H9 (cell line): ENCODE measurements at regions not wholly inside any gene's neighbourhood (a gene's known extent, or its start where the extent isn't known, plus 50 kb on each side); places are given as distances from the start of the nearest gene placed in this dataset.

Experiments
- DNase-seq: peaks from one replicate; pipeline ENCODE4 v3.0.0-alpha.2; 2017
- H2AFZ ChIP-seq: one replicate; pipeline ENCODE4 v1.6.1; 2013; ENCODE audit warnings: mild to moderate bottlenecking, low read length, control low read depth, moderate library complexity
- H2AK5ac ChIP-seq: 2 replicates; pipeline ENCODE4 v1.6.1; 2013; ENCODE audit warnings: low read length, control low read depth, mixed read lengths; ENCODE audit not compliant: insufficient read length
- H2BK120ac ChIP-seq: one replicate; pipeline ENCODE4 v1.6.1; 2013; ENCODE audit warnings: low read depth, mild to moderate bottlenecking, low read length, control low read depth, inconsistent platforms; ENCODE audit not compliant: poor library complexity, severe bottlenecking
- H2BK12ac ChIP-seq: 2 replicates; pipeline ENCODE4 v1.6.1; 2013; ENCODE audit warnings: low read length, control low read depth, mixed read lengths, low read depth; ENCODE audit not compliant: insufficient read length
- H2BK15ac ChIP-seq: 2 replicates; pipeline ENCODE4 v1.6.1; 2013; ENCODE audit warnings: low read depth, low read length, control low read depth
- H2BK20ac ChIP-seq: one replicate; pipeline ENCODE4 v1.6.1; 2013; ENCODE audit warnings: low read depth, mild to moderate bottlenecking, low read length, control low read depth, inconsistent platforms; ENCODE audit not compliant: poor library complexity, severe bottlenecking
- H2BK5ac ChIP-seq: 2 replicates; pipeline ENCODE4 v1.6.1; 2013; ENCODE audit warnings: low read length, control low read depth, mixed read lengths; ENCODE audit not compliant: insufficient read length
- H3K14ac ChIP-seq: 2 replicates; pipeline ENCODE4 v1.6.1; 2013; ENCODE audit warnings: low read length, control low read depth; ENCODE audit not compliant: insufficient read depth
- H3K18ac ChIP-seq: 2 replicates; pipeline ENCODE4 v1.6.1; 2013; ENCODE audit warnings: low read depth, mild to moderate bottlenecking, mixed read lengths, low read length, control low read depth; ENCODE audit not compliant: insufficient read length
- H3K23ac ChIP-seq: 2 replicates; pipeline ENCODE4 v1.6.1; 2013; ENCODE audit warnings: low read length, control low read depth, mixed read lengths, low read depth; ENCODE audit not compliant: insufficient read length
- H3K23me2 ChIP-seq: 2 replicates; pipeline ENCODE4 v1.6.1; 2013; ENCODE audit warnings: low read depth, mild to moderate bottlenecking, mixed read lengths, low read length, control low read depth; ENCODE audit not compliant: insufficient read length, poor library complexity, severe bottlenecking
- H3K27ac ChIP-seq: 2 replicates; pipeline ENCODE4 v1.5.1; 2013; ENCODE audit warnings: low read length, control low read depth, mixed read lengths, low read depth; ENCODE audit not compliant: insufficient read length
- H3K27me3 ChIP-seq: 2 replicates; pipeline ENCODE4 v1.6.1; 2013; ENCODE audit warnings: low read length, control low read depth, inconsistent platforms; ENCODE audit not compliant: insufficient read depth
- H3K4ac ChIP-seq: 2 replicates; pipeline ENCODE4 v1.6.1; 2013; ENCODE audit warnings: low read depth, mild to moderate bottlenecking, control low read depth, inconsistent platforms, low read length, moderate library complexity
- H3K4me1 ChIP-seq: 2 replicates; pipeline ENCODE4 v1.6.1; 2013; ENCODE audit warnings: low read length, control low read depth, inconsistent platforms; ENCODE audit not compliant: insufficient read depth
- H3K4me2 ChIP-seq: 2 replicates; pipeline ENCODE4 v1.6.1; 2013; ENCODE audit warnings: low read length, control low read depth, mixed read lengths; ENCODE audit not compliant: insufficient read length, insufficient read depth
- H3K56ac ChIP-seq: 2 replicates; pipeline ENCODE4 v1.6.1; 2013; ENCODE audit warnings: low read depth, mild to moderate bottlenecking, mixed read lengths, low read length, control low read depth; ENCODE audit not compliant: insufficient read length
- H3K79me1 ChIP-seq: 2 replicates; pipeline ENCODE4 v1.6.1; 2013; ENCODE audit warnings: low read depth, mild to moderate bottlenecking, moderate library complexity, low read length, control low read depth, inconsistent platforms; ENCODE audit not compliant: insufficient read depth, poor library complexity, severe bottlenecking
- H3K79me2 ChIP-seq: 2 replicates; pipeline ENCODE4 v1.6.1; 2013; ENCODE audit warnings: low read length, control low read depth, inconsistent platforms; ENCODE audit not compliant: insufficient read depth
- H3K9ac ChIP-seq: 2 replicates; pipeline ENCODE4 v1.6.1; 2013; ENCODE audit warnings: low read length, control low read depth, mixed read lengths; ENCODE audit not compliant: insufficient read length; ENCODE audit errors: extremely low read depth
- H3K9me3 ChIP-seq: one replicate; pipeline ENCODE4 v1.6.1; 2013; ENCODE audit warnings: low read depth, low read length, inconsistent platforms; ENCODE audit not compliant: control insufficient read depth
- H3T11ph ChIP-seq: one replicate; pipeline ENCODE4 v1.6.1; 2013; ENCODE audit warnings: mild to moderate bottlenecking, low read length, control low read depth, inconsistent platforms
- H4K20me1 ChIP-seq: one replicate; pipeline ENCODE4 v1.6.1; 2013; ENCODE audit not compliant: control insufficient read depth, insufficient read length, insufficient read depth
- H4K5ac ChIP-seq: 2 replicates; pipeline ENCODE4 v1.6.1; 2013; ENCODE audit warnings: low read depth, mild to moderate bottlenecking, mixed read lengths, low read length, control low read depth; ENCODE audit not compliant: insufficient read length
- H4K8ac ChIP-seq: replicated peaks from 2 replicates; pipeline ENCODE4 v1.6.1; 2013; ENCODE audit warnings: low read length, control low read depth, mixed read lengths, low read depth; ENCODE audit not compliant: insufficient read length
- H4K91ac ChIP-seq: 2 replicates; pipeline ENCODE4 v1.6.1; 2013; ENCODE audit warnings: low read depth, mild to moderate bottlenecking, moderate library complexity, mixed read lengths, low read length, control low read depth; ENCODE audit not compliant: insufficient read length
- H3K27ac Mint-ChIP-seq, 3 experiments: 2 replicates in 2 of 3; 3 replicates in 1 of 3; pipeline ENCODE4 v1.8.0; 2020 to 2021; ENCODE audit warnings: mixed read lengths in 3 of 3, mild to moderate bottlenecking in 1 of 3, moderate library complexity in 1 of 3
- H3K27me3 Mint-ChIP-seq: 2 replicates; pipeline ENCODE4 v1.8.0; 2021; ENCODE audit warnings: low read depth, mild to moderate bottlenecking, moderate library complexity, mixed read lengths
- H3K36me3 Mint-ChIP-seq, 3 experiments: 2 replicates in 2 of 3; 3 replicates in 1 of 3; pipeline ENCODE4 v1.8.0; 2020 to 2021; ENCODE audit warnings: low read depth in 3 of 3, mixed read lengths in 3 of 3; ENCODE audit not compliant: insufficient read depth in 1 of 3
- H3K4me1 Mint-ChIP-seq, 2 experiments: 2 replicates each; pipeline ENCODE4 v1.8.0; 2020; ENCODE audit warnings: mixed read lengths in 2 of 2
- H3K4me3 Mint-ChIP-seq, 2 experiments: 2 replicates in 1 of 2; 3 replicates in 1 of 2; pipeline ENCODE4 v1.8.0; 2020 to 2021; ENCODE audit warnings: mild to moderate bottlenecking in 2 of 2, mixed read lengths in 2 of 2, moderate library complexity in 1 of 2
- H3K9me3 Mint-ChIP-seq, 2 experiments: 2 replicates in 1 of 2; 3 replicates in 1 of 2; pipeline ENCODE4 v1.8.0; 2020; ENCODE audit warnings: mild to moderate bottlenecking in 2 of 2, mixed read lengths in 2 of 2, moderate library complexity in 1 of 2
- CTCF ChIP-seq: fragments of 200-600 bp; sonication (generic); conservative IDR thresholded peaks from 3 replicates; pipeline ENCODE4 v1.8.0; 2021; ENCODE audit warnings: antibody characterized with exemption, mild to moderate bottlenecking
- WGBS: extraction: QIAGEN DNeasy Blood & Tissue Kit; methylation state at CpG from one replicate; pipeline ENCODE4 v1.1.7; 2013; ENCODE audit warnings: missing lambda C conversion rate, low lambda C conversion rate, mixed read lengths; ENCODE audit not compliant: insufficient read length; ENCODE audit errors: extremely low coverage; 5-methylcytosine and 5-hydroxymethylcytosine counted together

- no peak overlapping the region for H3K56ac ChIP-seq
- no CpG with 5 or more reads among the region's 3 CpGs for WGBS
- Mint-ChIP-seq H3K36me3 (no peaks in the 10 kb centered on the region), H3K27me3 (peaks cover 2% of the 10 kb centered on the region; the same call in 1 of the 2 replicates), H3K9me3 (no peaks in the 10 kb centered on the region; a peak in 3 of 5 replicates), H3K4me1 (no peaks in the 10 kb centered on the region), H3K4me3 (no peak overlapping the region), H3K27ac (no peak overlapping the region)
- H4K8ac ChIP-seq = no peak overlapping the region
- H3K4me2 ChIP-seq = no peak overlapping the region
- H3K4ac ChIP-seq = no peak overlapping the region
- H3K9ac ChIP-seq = no peak overlapping the region
- H3K23me2 ChIP-seq = no peaks in the 10 kb centered on the region
- no peak overlapping the region for H3K23ac ChIP-seq
- no peak overlapping the region for H3T11ph ChIP-seq
- H2BK12ac ChIP-seq = no peak overlapping the region
- H4K20me1 ChIP-seq = no peaks in the 10 kb centered on the region
- H3K79me1 ChIP-seq = no peaks in the 10 kb centered on the region
- no peaks in the 10 kb centered on the region for H3K9me3 ChIP-seq
- no peak overlapping the region for H2BK5ac ChIP-seq
- H4K91ac ChIP-seq = no peak overlapping the region
- no peak overlapping the region for H3K14ac ChIP-seq
- H3K27ac ChIP-seq = no peak overlapping the region
- no peak overlapping the region for H2AK5ac ChIP-seq
- no peaks in the 10 kb centered on the region for H3K27me3 ChIP-seq
- no peak overlapping the region for H2BK15ac ChIP-seq
- H2AFZ ChIP-seq = no peak overlapping the region
- TF ChIP-seq CTCF = no peak
- H3K18ac ChIP-seq = no peak overlapping the region
- H2BK20ac ChIP-seq = no peak overlapping the region
- no peaks in the 10 kb centered on the region for H3K79me2 ChIP-seq
- no peak for DNase-seq
- H4K5ac ChIP-seq = no peak overlapping the region
- no peaks in the 10 kb centered on the region for H3K4me1 ChIP-seq
- H2BK120ac ChIP-seq = no peak overlapping the region
Observed at GRCh38 chr11:21883354-21883753, 309.5 kb upstream of the ANO5 start.
